Kidney epithelial cell (primary cell): ENCODE measurements at regions not wholly inside any gene's neighbourhood (a gene's known extent, or its start where the extent isn't known, plus 50 kb on each side); places are given as distances from the start of the nearest gene placed in this dataset.

ENCODE experiments used
- DNase-seq: peaks from one replicate; pipeline ENCODE4 v3.0.0-alpha.2; 2010; ENCODE audit warnings: low read depth
- H3K27me3 ChIP-seq: 2 replicates; pipeline ENCODE4 v1.6.0; 2011; ENCODE audit warnings: low read length; ENCODE audit not compliant: control insufficient read depth, insufficient read depth
- H3K36me3 ChIP-seq: 2 replicates; pipeline ENCODE4 v1.5.1; 2011; ENCODE audit warnings: low read length; ENCODE audit not compliant: control insufficient read depth, insufficient read depth
- H3K4me3 ChIP-seq: 2 replicates; pipeline ENCODE4 v1.5.1; 2011; ENCODE audit warnings: low read depth, mild to moderate bottlenecking, control low read depth, low read length
- TF ChIP-seq, protein P1 (sequence below): IDR thresholded peaks from 2 replicates; pipeline ENCODE4 v1.5.1; 2011; ENCODE audit warnings: mild to moderate bottlenecking, moderate library complexity, low read length, control low read depth, inconsistent platforms; ENCODE audit not compliant: insufficient read depth, poor library complexity, severe bottlenecking

DNA sequence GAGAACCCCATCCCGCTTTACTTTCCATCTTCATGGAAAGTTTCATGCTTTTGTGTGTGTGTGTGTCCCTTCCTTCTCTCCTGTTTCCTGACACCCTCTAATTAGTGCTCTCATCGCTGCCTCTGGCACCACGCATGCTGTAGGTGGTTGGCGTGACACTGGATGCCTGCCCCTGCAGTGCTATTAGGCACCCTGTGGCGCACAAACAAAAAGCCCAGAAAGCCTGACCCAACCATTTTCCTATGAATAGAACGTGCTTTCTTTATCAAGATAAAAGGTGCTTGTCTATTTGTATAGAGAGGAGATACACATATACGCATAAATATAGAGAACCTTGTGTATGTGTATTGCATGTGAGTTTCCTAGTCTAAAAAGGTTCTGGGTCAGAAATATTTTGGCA lies 120.8 kb upstream of the CDCA7L start:
- Histone ChIP-seq H3K4me3 (no peak overlapping the region), H3K36me3 (no peaks in the 10 kb centered on the region), H3K27me3 (no peaks in the 10 kb centered on the region)
- no peak for DNase-seq
- TF ChIP-seq, protein P1, sequence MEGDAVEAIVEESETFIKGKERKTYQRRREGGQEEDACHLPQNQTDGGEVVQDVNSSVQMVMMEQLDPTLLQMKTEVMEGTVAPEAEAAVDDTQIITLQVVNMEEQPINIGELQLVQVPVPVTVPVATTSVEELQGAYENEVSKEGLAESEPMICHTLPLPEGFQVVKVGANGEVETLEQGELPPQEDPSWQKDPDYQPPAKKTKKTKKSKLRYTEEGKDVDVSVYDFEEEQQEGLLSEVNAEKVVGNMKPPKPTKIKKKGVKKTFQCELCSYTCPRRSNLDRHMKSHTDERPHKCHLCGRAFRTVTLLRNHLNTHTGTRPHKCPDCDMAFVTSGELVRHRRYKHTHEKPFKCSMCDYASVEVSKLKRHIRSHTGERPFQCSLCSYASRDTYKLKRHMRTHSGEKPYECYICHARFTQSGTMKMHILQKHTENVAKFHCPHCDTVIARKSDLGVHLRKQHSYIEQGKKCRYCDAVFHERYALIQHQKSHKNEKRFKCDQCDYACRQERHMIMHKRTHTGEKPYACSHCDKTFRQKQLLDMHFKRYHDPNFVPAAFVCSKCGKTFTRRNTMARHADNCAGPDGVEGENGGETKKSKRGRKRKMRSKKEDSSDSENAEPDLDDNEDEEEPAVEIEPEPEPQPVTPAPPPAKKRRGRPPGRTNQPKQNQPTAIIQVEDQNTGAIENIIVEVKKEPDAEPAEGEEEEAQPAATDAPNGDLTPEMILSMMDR, result no peak

DNA sequence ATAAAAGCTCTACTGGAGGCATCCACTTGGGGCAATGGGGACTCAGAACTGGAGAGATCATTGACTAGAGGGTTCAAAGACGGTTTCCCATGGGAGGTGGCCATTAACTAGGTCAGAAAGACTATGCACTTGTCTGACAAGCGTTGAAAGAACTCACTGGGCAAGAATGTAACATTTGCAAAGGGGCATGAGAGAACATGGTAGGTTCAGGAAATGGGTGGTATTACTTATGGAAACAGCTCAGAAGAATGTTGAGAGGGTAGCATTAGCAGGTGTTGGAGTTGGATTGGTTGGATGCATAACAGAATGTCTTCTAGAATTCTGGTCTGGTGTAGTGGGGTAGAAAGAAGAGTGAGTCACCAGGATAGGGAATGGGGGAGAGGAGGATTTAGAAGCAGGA lies 119.1 kb upstream of the CDCA7L start:
- no peak overlapping the region for H3K4me3 ChIP-seq
- H3K36me3 ChIP-seq, result no peaks in the 10 kb centered on the region
- no peaks in the 10 kb centered on the region for H3K27me3 ChIP-seq
- no peak for DNase-seq
- TF ChIP-seq, protein P1, result no peak

DNA sequence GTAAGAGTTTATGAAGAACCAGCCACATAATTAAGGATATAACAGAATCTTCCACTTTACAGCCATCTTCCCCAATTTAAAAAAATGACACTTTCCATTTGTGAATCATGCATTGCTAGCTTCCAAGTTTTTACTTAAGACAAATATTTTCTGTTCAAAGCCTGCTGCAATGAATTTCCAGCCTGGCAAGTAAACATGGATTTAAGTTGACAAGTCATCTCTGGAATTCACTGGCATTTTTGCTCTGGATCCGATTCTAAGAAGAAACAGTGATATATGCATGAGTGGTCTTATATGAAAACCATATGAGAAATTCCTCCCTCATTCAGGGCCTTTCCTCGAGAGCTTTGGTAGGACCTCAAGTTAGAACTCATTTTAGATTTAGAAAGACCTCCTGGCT lies 116.1 kb upstream of the CDCA7L start:
- Histone ChIP-seq H3K27me3 (peaks cover 3% of the 10 kb centered on the region), H3K36me3 (no peaks in the 10 kb centered on the region), H3K4me3 (no peak overlapping the region)
- TF ChIP-seq, protein P1, result no peak
- DNase-seq, result no peak

DNA sequence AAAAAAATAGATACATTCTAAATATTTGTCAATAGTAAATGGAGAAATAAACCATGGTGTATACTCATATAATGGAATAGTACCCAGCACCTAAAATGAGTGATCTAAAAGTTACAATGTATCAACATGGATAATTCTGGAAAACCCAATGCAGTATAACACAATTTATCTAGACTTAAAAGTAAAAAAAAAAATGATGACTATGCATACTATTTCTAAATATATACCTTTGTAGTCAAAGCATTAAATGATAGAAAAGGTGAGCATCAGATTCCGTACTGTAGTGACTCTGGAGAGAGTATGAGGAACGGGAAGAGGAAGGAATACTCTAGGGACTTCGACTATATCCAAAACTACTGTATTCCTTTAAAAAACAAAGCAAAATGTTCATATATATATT lies 115.2 kb upstream of the CDCA7L start:
- TF ChIP-seq, protein P1, result no peak

DNA sequence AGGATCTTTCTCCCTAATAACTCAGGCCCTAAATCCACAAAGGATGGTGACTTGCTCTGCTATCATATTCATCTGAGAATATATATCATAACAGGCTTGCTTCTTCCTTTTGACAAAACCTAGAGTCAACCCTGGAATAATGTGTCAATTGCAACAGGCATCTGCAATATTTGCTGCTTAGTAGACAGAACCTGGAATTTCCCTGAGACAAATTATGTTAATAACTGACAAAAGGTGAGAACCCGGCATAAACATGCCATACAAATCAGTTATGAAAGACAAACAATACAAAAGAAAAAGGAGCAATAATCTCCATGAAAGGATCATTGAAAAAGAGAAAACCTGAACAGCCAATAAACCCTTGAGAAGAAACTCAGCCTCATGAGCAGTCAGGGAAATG lies 114.5 kb upstream of the CDCA7L start:
- H3K27me3 ChIP-seq, result peaks cover 3% of the 10 kb centered on the region
- no peak overlapping the region for H3K4me3 ChIP-seq
- no peaks in the 10 kb centered on the region for H3K36me3 ChIP-seq
- TF ChIP-seq, protein P1, result no peak
- no peak for DNase-seq

More for the DNA sequence above, 115.2 kb upstream of the CDCA7L start:
- Histone ChIP-seq H3K4me3 (no peak overlapping the region), H3K36me3 (no peaks in the 10 kb centered on the region), H3K27me3 (peaks cover 3% of the 10 kb centered on the region)
- DNase-seq, result no peak

DNA sequence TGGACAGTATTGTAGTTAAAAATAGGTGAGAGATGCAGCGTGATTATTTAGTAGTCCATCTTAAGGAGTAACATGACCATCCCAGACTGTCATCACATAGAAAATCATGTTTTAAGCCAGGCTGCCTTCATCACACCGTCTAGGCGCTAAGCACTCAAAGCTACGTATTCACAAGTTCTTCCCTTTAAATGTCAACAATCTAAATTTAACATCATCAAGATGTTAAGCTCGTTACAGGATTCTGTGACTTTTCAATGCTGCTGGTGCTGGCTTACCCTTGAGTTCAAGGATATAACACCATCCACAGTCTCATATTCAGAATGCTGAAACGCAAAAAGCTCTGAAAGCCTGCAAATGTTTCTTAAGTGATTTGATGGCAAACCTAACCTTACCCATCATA lies 109.5 kb upstream of the CDCA7L start:
- TF ChIP-seq, protein P1, result no peak
- Histone ChIP-seq H3K36me3 (no peaks in the 10 kb centered on the region), H3K4me3 (no peak overlapping the region), H3K27me3 (peaks cover 3% of the 10 kb centered on the region)
- no peak for DNase-seq
